ENCODE measurements at regions not wholly inside any gene's neighbourhood (a gene's known extent, or its start where the extent isn't known, plus 50 kb on each side); places are given as distances from the start of the nearest gene placed in this dataset.

- DNase-seq (ENCODE audit: low spot score): no peak
Observed at GRCh38 chr14:66365388-66365787, 120.8 kb upstream of the CCDC196 start.

GRCh38 chr14:66369157-66369697, 116.9 kb upstream of the CCDC196 start:
- DNase-seq (ENCODE audit: low spot score): no peak

GRCh38 chr14:66371776-66372175, 114.4 kb upstream of the CCDC196 start:
- DNase-seq (ENCODE audit: low spot score): no peak

GRCh38 chr14:66375046-66375964, 110.9 kb upstream of the CCDC196 start:
- DNase-seq (ENCODE audit: low spot score): no peak

- no peak for DNase-seq (ENCODE audit: low spot score)
Observed at GRCh38 chr14:66377574-66377973, 108.6 kb upstream of the CCDC196 start.

- no peak for DNase-seq (ENCODE audit: low spot score)
Observed at GRCh38 chr14:66378712-66379505, 107.3 kb upstream of the CCDC196 start.

GRCh38 chr14:66380143-66380542, 106.0 kb upstream of the CCDC196 start:
- DNase-seq (ENCODE audit: low spot score): no peak

- DNase-seq (ENCODE audit: low spot score): no peak
Observed at GRCh38 chr14:66381755-66382154, 104.4 kb upstream of the CCDC196 start.

- no peak for DNase-seq (ENCODE audit: low spot score)
Observed at GRCh38 chr14:66383257-66383656, 102.9 kb upstream of the CCDC196 start.

GRCh38 chr14:66383771-66384170, 102.4 kb upstream of the CCDC196 start:
- DNase-seq (ENCODE audit: low spot score): no peak

GRCh38 chr14:66388516-66388915, 97.7 kb upstream of the CCDC196 start:
- no peak for DNase-seq (ENCODE audit: low spot score)

- no peak for DNase-seq (ENCODE audit: low spot score)
Observed at GRCh38 chr14:66389481-66389880, 96.7 kb upstream of the CCDC196 start.

- DNase-seq (ENCODE audit: low spot score): no peak
Observed at GRCh38 chr14:66395300-66395699, 90.9 kb upstream of the CCDC196 start.

GRCh38 chr14:66396164-66396563, 90.0 kb upstream of the CCDC196 start:
- DNase-seq (ENCODE audit: low spot score): no peak

- DNase-seq (ENCODE audit: low spot score): no peak
Observed at GRCh38 chr14:66398437-66398836, 87.7 kb upstream of the CCDC196 start.

GRCh38 chr14:66401449-66402095, 84.6 kb upstream of the CCDC196 start:
- DNase-seq (ENCODE audit: low spot score): no peak

GRCh38 chr14:66403183-66403582, 83.0 kb upstream of the CCDC196 start:
- no peak for DNase-seq (ENCODE audit: low spot score)

- DNase-seq (ENCODE audit: low spot score): no peak
Observed at GRCh38 chr14:66404051-66404545, 82.1 kb upstream of the CCDC196 start.

- DNase-seq (ENCODE audit: low spot score): no peak
Observed at GRCh38 chr14:66405158-66405557, 81.0 kb upstream of the CCDC196 start.

GRCh38 chr14:66413901-66414300, 72.3 kb upstream of the CCDC196 start:
- no peak for DNase-seq (ENCODE audit: low spot score)

GRCh38 chr14:66414511-66414910, 71.7 kb upstream of the CCDC196 start:
- no peak for DNase-seq (ENCODE audit: low spot score)

All from HuH-7.5 (cell line).